GM13977 (cell line): ENCODE measurements at regions not wholly inside any gene's neighbourhood (a gene's known extent, or its start where the extent isn't known, plus 50 kb on each side); places are given as distances from the start of the nearest gene placed in this dataset.
A peak's percentile ranks its signal among the peaks of the same experiment; 100 is the strongest.

ENCODE experiments used
- DNase-seq: peaks from one replicate; pipeline ENCODE4 v3.0.0; 2012; ENCODE audit warnings: low spot score
- CTCF ChIP-seq: IDR thresholded peaks from 2 replicates; pipeline ENCODE4 v1.5.1; 2012; ENCODE audit warnings: mild to moderate bottlenecking, control low read depth; ENCODE audit not compliant: insufficient read depth; ENCODE audit errors: extremely low read depth, missing control alignments
- in situ Hi-C: fragments of 300-500 bp; cut with MboI; formaldehyde crosslinking; loops from one replicate; pipeline ENCODE4 v1.12.0; 2022; ENCODE audit warnings: low sequenced_read_pairs, low pct_unique_long_range_greater_than_20kb, mixed read lengths, inconsistent platforms; ENCODE audit not compliant: unreplicated experiment

- no peak for TF ChIP-seq CTCF
- in situ Hi-C loops, result loop anchor here (25.0 kb wide), 1 partner anchor 370 kb away; no protein-coding TSS in a partner anchor
- DNase-seq, result no peak
These were observed 67.6 kb upstream of the LRRC8B start for GRCh38 chr1:89457046-89457445.

- in situ Hi-C loops, result loop anchor here (25.0 kb wide), 1 partner anchor 372 kb away; no protein-coding TSS in a partner anchor
- DNase-seq, result no peak
- TF ChIP-seq CTCF, result no peak
These were observed 65.5 kb upstream of the LRRC8B start for GRCh38 chr1:89459081-89459480.

- no peak for DNase-seq
- TF ChIP-seq CTCF, result no peak
- in situ Hi-C loops, result loop anchor here (25.0 kb wide), 1 partner anchor 373 kb away; no protein-coding TSS in a partner anchor
These were observed 64.3 kb upstream of the LRRC8B start for GRCh38 chr1:89460325-89460724.

- DNase-seq, result no peak
- in situ Hi-C loops, result loop anchor here (25.0 kb wide), 1 partner anchor 375 kb away; no protein-coding TSS in a partner anchor
- no peak for TF ChIP-seq CTCF
These were observed 62.4 kb upstream of the LRRC8B start for GRCh38 chr1:89462250-89462649.

- no peak for DNase-seq
- in situ Hi-C loops, result loop anchor here (25.0 kb wide), 1 partner anchor 377 kb away; no protein-coding TSS in a partner anchor
These were observed 60.6 kb upstream of the LRRC8B start for GRCh38 chr1:89464008-89464407.

GRCh38 chr1:89465201-89465600, 59.4 kb upstream of the LRRC8B start:
- no peak for TF ChIP-seq CTCF
- in situ Hi-C loops, result loop anchor here (25.0 kb wide), 1 partner anchor 378 kb away; no protein-coding TSS in a partner anchor

More at GRCh38 chr1:89464008-89464407, 60.6 kb upstream of the LRRC8B start:
- TF ChIP-seq CTCF, result no peak

More at GRCh38 chr1:89465201-89465600, 59.4 kb upstream of the LRRC8B start:
- DNase-seq, result peak; percentile 12
